GM18873 (cell line): ENCODE measurements at regions not wholly inside any gene's neighbourhood (a gene's known extent, or its start where the extent isn't known, plus 50 kb on each side); places are given as distances from the start of the nearest gene placed in this dataset.
"Not testable (repeated sequence)": the region's sequence is repeated elsewhere in the genome, so short reads cannot be mapped to it uniquely, and the experiment has no call there.

Source experiments
- ATAC-seq: cut with Tn5 transposase; IDR thresholded peaks from one replicate; pipeline ENCODE4 v1.9.1; 2021; ENCODE audit warnings: mild to moderate bottlenecking, moderate library complexity, moderate number of reproducible peaks; ENCODE audit not compliant: unreplicated experiment, low FRiP score

DNA sequence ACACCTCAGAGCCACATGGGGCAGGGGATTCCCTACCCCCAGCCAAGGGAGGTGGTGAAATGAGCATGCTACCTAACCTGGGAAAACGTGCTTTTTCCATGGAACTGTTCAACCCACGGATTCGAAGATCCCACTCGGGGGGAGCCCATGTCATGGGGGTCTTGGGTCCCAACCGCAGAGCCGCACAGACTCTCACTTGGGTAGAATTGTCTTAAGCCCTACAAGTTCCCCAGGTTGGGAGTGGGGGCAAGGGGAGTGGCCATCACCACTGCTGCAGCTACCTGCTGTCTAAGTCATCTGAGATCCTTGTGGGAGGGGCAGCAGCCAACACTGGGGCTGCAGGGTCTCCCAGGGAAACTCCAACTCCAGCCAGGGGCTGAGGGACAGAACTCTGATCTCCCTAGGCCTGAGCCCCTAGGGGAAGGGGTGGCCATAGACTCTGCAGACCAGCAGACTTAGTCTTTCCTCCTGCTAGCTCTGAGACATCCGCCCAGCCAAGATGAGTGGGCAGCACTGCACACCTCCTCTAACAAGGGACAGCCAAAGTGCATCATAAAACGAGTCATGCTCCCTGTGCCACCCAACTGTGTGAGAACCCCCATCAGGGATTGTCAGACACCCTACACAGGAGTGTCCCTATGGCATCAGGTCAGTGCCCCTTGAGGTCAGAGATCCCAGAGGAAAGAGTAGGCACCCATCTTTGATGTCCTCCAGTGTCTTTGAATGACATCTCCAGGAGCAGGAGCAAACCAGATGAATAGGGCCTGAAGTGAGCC is 610.4 kb upstream of the SLITRK6 start:
- ATAC-seq, result no peak

DNA sequence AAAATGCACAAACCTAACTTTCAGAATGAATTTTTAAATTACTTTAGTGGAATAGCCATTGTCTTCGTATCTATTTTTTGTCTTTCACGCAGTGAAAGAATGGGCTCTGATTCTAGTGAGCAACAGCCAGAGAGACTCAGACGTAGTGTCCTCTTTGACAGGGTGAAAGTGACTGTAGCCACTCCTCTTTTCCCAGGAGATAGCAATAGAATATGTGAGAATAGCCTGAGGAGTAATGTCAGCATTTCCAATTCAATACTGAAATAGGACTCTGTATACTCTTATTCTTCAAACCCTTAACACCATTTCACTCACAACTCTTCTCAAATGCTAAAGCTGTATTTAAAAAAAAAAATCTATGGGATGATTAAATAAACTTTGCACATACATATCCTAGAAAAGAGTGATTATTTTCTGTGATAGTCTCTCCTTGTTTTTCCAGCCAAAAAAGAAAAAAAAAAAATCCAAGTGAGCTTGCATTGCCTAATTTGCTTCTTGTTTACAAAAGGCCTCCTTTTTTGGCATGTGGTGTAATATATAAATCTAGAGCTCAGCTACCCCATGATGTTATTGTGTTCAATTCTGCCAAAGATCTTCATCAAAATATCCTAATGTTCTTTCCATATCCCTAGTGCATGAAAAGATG is 626.1 kb upstream of the SLITRK6 start:
- no peak for ATAC-seq

DNA sequence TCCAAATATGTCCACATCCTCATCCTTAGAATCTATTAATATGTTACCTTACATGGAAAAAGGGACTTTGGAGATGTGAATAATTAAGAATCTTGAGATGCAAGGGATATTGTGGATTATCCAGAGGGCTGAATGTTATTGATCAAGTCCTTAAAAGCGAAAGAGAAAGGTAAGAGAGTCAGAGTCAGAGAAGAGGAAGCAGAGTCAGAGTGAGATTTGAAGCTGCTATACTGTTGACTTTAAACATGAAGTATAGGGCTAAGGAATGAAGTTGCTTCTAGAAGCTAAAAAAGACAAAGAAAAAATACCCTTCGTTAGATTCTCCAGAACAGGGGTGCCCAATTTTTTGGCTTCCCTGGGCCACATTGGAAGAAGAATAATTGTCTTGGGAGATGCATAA is 627.2 kb upstream of the SLITRK6 start:
- no peak for ATAC-seq

DNA sequence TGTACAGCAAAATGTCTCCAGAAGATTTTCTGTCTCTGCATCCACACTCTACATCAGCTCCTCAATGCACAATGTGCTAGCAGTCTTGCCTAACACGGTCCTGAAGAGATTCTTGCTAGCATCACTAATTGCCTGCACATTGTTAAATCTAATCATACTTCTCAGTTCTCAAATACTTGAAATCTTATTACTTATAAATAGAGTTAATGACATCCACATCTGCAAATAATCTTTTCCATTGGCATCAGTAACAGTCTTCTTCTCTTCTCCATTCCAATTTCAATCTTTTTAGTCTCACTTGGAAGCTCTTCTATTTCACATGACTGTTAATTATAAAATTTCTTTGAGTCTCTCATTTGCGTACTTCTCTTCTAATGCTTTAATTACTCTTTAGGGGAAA is 630.5 kb upstream of the SLITRK6 start:
- ATAC-seq, result no peak

DNA sequence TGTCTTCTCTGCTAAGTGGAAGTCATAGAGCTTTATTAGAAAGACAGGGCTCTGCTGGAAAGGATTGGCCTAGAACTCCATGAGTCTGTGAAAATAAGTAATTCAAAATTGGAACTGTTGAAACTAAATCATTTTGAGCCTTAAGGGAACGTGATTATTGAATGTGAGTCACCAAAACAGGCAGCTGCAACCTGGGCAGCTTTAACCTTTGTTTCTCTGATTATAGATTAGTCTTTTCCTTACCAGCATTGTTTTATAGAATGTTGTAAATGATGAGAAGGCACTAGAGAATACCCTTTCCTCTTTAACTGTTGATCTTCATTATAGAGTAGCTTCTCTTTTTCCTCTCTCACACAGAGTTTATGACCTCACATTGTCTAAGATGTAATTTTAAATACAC is 638.8 kb upstream of the SLITRK6 start:
- no peak for ATAC-seq

DNA sequence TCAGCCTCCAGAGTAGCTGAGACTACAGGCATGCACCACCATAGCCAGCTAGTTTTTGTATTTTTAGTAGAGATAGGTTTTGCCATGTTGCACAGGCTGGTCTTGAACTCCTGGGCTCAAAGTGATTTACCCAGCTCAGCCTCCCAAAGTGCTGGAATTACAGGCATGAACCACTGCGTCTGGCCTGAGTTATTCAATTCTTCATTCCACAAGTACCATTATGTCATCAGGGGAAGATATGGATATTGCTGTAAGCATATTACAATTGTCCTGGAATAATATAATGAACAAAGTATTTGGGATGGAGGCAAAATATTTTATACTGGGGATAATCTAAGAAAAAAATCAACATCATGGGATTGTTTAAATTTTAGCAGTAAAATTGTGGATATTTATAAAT is 646.0 kb upstream of the SLITRK6 start:
- ATAC-seq, result no peak

DNA sequence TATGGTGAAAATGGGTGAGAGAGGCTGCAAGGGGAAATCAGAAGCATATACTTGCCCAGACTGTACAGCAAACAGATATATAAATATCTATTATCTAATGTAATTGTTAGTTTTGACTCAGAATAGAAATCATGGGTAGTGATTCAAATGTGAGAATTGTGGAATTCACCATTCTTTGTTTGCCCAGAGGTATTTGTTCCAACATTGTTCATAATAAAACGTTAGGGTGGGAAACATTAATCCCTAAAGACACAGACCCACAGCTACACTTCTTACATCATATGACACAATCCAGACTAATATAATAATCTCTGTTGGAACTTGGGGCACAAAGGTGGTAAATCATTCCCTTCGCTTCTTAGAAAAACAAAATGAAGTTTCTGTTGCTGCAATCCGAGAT is 646.5 kb upstream of the SLITRK6 start:
- no peak for ATAC-seq

DNA sequence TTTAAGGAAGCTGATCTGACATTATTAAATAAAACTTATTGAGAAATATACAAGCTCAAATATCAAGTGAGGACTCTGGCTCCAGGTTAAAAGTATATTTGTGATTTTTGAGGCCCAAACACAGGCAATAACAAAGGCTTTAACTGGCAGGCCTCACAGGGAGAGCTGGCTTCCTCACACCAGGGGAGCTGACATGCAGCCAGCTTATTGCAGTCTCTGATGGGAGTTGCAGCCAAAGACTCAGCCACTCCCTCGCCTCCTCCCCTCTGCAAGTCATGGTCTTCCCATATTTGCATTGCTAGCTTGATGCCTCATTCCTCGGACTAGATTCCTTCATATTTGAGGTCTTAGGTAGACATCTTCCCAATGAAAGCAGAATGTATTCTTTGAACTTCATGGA is 647.1 kb upstream of the SLITRK6 start:
- ATAC-seq, result no peak

DNA sequence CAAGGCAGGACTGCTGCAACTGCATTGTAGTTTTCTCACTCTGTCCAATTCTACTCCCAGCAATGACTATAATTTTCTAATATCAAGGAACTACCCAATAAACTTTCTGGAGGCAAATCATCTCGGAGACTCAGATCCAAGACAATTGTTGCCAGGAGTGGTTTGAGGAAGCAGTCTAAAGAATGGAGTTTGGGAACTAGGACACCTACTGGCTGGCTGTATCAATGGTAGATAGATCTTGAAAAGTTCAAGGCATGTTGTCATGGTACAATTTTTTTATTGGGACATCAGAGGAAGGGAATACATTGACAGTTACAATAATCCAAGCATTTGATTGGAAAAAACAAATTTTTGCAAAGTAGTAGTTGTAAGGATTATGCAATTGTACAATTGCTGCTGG is 648.3 kb upstream of the SLITRK6 start:
- no peak for ATAC-seq

DNA sequence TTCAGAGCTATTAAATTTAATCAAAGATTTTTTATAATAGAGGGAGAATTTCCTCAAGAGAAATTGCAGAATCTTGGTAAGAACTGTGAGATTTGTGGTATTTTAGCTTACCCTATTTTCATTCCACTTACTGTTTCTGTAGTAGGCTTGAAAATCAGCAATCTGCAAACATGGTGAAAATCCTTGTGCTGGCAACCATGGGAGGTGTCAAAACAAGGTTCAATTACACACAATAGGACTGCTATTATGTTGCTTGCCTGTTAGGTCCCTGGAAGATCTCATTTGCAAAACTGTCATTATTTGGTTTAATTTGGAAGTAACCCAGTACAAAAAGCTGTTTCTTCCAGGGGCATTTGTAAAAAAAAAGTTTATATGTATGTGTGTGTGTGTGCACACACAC is 662.8 kb upstream of the SLITRK6 start:
- ATAC-seq, result no peak

DNA sequence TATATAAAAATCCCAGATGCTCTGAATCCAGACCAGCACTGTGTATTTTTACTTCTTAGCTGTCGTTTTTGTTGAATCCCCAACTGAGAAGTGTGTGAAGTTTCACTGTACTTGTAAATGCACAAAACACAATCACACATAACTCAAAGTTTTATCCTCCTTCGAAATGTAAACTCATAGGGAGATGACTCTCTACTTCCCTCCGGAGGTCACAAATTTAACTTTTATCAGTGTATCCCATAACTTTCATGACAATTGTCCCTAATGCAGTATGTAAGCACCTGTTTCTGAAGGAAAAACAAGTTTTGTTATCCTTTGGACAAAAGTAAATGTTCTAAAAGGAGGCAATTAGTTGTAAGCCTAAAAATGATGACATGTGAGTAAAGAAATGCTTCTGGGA is 665.0 kb upstream of the SLITRK6 start:
- no peak for ATAC-seq

DNA sequence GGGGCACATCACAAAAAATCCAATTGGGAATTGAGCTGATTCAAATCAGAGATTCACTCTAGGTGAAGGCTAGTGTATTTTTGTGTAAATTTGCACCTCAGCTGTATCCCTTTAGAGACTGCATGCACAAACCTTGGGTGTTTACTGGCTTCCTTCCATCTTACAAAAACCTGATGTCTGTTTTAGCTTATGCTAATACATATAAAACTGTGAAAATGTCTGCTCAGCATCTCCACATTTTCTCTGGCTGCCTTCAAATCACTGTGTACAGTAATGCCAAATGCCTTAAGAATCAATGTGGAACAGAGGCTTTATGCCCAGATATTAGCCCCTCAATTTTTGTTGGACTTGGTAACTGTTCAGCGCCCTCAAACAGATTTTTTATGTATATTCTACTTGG is 675.8 kb upstream of the SLITRK6 start:
- ATAC-seq, result no peak

DNA sequence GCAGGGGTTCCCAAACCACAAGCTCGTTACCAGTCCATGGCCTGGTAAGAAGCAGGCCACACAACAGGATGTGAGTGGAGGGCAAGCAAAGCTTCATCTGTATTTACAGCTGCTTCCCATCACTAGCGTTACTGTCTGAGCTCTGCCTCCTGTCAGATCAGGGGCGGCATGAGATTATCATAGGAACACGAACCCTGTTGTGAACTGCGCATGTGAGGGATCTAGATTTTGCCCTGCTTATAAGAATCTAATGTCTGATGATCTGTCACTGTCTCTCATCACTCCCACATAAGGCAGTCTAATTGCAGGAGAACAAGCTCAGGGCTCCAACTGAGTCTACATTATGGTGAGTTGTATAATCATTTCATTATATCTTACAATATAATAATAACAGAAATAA is 677.4 kb upstream of the SLITRK6 start:
- no peak for ATAC-seq

DNA sequence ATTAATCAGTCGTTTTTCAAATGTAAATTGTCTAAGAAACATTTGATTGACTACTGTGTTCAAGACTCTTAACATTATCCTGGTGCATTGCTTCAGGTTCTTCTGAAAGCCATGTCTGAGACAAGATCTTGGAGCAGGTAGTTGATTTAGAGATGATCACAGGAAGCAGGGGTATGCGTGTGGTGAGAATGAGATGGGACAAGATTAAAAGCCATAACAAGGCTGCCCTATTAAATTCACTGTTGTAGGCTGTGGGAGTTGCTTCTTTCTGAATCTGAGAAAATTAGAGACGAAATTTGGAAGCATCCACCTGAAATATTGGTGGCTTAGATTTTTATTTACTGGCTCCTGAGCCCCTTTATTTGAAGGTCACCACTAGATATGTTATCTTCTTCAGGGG is 687.4 kb upstream of the SLITRK6 start:
- no peak for ATAC-seq

DNA sequence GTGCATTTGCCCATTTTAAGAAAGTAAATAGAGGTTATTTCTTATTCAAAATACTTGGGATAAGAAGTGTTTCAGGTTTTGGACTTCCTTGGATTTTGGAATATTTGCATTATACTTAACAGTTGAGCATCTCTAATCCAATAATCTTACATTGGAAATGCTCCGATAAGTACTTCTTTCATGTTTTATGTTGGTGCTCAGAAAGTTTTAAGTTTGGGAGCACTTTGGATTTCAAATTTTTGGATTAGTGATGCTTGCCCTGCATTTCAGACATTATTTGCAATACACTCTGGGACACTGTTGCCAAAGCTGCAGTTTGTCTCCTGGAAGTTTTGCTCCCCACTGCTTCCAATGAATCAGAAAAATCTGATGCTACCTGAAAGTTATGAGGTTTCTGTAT is 691.9 kb upstream of the SLITRK6 start:
- ATAC-seq, result no peak

DNA sequence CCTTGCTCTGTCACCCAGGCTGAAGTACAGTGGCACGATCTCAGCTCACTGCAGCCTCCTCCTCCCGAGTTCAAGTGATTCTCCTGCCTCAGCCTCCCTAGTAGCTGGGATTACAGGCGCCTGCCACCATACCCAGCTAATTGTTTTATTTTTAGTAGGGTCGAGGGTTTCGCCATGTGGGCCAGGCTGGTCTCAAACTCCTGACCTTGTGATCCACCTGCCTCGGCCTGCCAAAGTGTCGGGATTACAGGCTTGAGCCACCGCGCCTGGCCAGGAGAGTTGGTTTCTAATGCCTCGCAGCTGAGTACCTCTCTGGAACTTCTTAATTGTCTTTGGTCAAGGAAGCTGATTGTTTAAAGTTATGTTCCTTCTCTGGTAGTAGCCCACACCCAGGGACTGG is 702.7 kb upstream of the SLITRK6 start:
- ATAC-seq, result not testable (repeated sequence)

DNA sequence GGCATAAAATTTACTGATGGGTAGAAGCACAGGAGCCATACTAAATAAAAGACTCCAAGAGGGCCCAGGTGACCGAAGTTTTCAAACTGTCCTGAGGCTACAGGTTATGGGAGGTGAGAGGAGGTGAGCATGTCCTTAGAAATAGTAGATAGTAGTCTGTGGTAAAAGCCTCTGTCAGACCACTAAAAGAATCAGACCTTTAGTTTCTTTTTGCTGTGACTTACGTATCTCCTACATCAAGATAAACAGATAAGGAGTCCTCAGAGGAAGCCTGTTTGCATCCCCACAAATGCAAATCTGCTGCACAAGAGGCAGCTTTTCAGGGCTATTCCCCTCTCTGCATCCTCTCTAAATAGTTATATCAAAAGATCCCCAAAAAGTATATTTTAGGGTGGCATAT is 711.6 kb upstream of the SLITRK6 start:
- no peak for ATAC-seq

DNA sequence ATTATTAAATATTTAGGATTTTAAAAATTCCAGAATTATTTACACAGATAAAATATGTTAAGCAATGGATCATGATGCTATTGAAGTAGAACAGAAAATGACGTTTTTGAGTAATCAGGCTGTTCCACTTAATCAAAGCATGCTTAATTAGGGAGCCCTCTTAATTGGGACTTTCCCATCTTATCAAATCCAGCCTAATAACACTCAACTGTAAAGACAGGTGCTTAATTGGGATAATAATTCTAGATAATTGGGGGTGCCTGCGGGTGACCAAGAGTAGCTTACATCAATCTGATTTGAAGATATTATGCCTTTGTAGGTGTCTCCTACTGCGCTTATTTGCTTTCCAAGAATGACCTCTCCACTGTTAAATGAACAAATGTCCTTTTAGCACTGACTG is 742.2 kb upstream of the SLITRK6 start:
- no peak for ATAC-seq

DNA sequence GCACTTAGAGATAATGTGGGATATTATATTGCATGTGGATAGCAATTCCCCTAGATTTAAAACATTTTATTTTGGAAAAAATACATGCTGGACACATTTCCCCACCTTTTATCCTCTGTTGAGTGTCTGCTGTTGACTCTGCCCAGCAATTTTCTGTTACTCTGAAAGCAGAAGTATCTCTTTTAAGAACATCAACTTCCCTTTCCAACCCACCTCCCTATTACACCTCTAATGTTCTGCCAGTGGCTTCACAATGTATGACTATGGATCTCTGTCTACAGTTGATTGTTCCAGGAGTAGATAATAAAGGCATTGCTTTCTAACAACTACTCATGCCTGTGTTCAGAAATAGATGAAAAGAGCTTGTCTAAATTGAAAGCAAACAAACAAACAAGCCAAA is 754.8 kb upstream of the SLITRK6 start:
- ATAC-seq, result no peak

DNA sequence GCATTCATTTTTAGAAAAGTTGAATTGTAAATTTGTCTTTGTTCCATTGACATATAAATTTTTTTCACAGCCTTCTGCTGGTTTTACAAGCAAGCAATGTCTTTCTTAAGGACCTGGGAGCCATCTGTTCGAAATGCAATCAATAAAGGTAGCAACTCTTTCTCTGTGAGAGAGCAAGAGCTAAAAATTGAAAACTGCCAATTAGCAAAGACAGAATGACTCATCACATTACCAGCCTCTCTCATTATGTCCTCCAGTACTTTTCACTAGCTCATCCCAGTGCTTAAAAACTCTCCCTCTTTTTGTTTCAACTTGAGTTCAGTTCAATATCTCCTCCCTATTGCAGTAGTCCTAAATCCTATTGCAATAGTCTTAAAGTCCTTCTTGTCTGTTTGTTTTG is 760.7 kb upstream of the SLITRK6 start:
- no peak for ATAC-seq

DNA sequence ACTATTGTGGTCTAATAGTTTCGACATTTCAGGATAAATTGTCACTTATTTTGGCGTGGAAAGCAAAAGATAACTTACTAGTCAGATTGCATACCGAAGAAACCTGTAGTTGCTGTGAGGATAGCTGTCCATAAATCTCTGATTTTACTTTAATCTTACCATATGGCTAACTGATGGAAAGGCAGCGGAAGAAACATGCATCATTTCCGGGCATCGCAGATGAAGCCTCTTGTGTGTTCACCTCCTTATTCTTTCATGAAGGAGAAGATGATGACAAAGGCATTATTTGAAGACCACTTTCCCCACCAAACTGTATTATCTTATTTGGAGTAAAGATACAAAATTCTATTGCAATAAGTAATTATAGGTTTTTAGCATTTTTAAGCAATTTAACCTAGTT is 763.6 kb upstream of the SLITRK6 start:
- no peak for ATAC-seq

DNA sequence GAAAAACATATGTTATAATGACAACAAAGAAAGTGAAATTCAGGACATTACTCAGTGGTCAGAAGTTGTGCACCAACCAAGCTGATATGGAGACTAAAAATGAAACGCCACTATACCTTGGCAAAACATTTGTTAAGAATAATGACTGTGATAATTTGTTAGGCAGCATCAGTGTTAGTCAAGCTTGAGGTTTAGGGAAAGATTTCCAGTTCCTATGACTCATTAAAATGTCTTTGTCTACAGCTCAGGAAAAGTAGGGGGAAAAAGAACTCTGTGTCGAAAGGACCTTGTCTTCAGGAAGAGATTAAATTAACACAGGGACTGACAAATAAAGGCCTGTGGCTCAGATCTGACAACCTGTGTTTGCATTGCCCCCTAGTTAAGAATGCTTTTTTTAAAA is 764.1 kb upstream of the SLITRK6 start:
- no peak for ATAC-seq
